ENCODE measurements at regions not wholly inside any gene's neighbourhood (a gene's known extent, or its start where the extent isn't known, plus 50 kb on each side); places are given as distances from the start of the nearest gene placed in this dataset.

DNA sequence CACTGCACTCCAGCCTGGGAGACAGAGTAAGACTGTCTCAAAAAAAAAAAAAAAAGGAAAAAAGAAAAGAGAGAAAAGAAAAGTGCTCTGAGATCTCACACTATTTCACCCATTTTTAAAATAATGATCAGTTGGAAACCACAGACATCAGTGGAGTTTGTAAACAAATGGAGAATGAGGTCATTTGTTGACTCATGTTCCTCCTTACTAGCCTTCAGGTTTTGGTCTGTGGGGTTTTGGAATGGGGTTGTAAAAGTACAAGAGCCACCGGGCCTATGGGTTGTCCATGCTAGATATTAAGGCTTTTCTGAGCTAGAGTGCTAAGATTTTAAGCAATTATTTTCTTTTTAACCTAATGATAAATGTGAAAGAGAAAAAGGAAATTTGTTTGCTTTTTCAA, 104.4 kb upstream of the PRL start:
- ChIA-PET CTCF (no interaction called here), POLR2A (ENCODE audit: low non-redundant PET) (interaction anchor here (0.5 kb wide), 1 partner anchor 54 kb away, joined by 5 read pairs; no protein-coding TSS in a partner anchor)
- H3K4me1 ChIP-seq (ENCODE audit: insufficient read depth, low read length, poor library complexity, severe bottlenecking): no peaks in the 10 kb centered on the region
- no peaks in the 10 kb centered on the region for H3K36me3 ChIP-seq (ENCODE audit: insufficient read depth, low read length, poor library complexity, severe bottlenecking)
- no peak overlapping the region for H3K4me3 ChIP-seq (ENCODE audit: low read depth, low read length, poor library complexity, severe bottlenecking)
- TF ChIP-seq EZH2 (IDR thresholded peaks at IDR 0.05; ENCODE audit: borderline replicate concordance, low read depth, low read length, poor library complexity, severe bottlenecking): no peak
- TF ChIP-seq, protein P1, sequence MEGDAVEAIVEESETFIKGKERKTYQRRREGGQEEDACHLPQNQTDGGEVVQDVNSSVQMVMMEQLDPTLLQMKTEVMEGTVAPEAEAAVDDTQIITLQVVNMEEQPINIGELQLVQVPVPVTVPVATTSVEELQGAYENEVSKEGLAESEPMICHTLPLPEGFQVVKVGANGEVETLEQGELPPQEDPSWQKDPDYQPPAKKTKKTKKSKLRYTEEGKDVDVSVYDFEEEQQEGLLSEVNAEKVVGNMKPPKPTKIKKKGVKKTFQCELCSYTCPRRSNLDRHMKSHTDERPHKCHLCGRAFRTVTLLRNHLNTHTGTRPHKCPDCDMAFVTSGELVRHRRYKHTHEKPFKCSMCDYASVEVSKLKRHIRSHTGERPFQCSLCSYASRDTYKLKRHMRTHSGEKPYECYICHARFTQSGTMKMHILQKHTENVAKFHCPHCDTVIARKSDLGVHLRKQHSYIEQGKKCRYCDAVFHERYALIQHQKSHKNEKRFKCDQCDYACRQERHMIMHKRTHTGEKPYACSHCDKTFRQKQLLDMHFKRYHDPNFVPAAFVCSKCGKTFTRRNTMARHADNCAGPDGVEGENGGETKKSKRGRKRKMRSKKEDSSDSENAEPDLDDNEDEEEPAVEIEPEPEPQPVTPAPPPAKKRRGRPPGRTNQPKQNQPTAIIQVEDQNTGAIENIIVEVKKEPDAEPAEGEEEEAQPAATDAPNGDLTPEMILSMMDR (conservative IDR thresholded peaks at IDR 0.05; ENCODE audit: low read depth, low read length): no peak
- no TSS peak for BruUV-seq (replicated peaks)
- DNase-seq (ENCODE audit: low spot score): no peak
- no peaks in the 10 kb centered on the region for H3K27me3 ChIP-seq (replicated peaks; ENCODE audit: insufficient read depth, low read depth, low read length, poor library complexity)
- H3K27ac ChIP-seq (ENCODE audit: low read depth, low read length, poor library complexity, severe bottlenecking): no peak overlapping the region
- intact Hi-C loops (cut with micrococcal nuclease; ENCODE audit: unreplicated experiment): no loop called here
- no peaks in the 10 kb centered on the region for H3K9me3 ChIP-seq (ENCODE audit: low read depth, low read length, poor library complexity, severe bottlenecking)

DNA sequence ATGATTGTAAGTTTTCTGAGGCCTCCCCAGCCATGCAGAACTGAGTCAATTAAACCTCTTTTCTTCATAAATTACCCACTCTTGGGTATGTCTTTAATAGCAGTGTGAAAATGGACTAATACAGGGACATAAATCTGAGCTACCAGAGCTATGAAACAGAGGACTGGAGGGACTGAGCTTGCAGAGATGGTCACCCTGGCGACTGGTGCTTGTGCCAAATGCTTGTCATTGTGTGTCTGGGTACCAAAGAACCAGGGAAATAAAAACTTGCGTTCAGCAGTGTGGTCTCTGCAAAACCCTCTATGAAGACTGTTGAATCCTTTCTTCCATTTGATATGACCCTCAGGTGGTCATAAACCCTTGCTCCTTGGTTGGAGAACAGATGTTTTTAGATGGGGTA, 105.1 kb upstream of the PRL start:
- CTCF ChIA-PET: no interaction called here
- intact Hi-C loops (cut with micrococcal nuclease; ENCODE audit: unreplicated experiment): no loop called here
- no TSS peak for BruUV-seq (replicated peaks)

DNA sequence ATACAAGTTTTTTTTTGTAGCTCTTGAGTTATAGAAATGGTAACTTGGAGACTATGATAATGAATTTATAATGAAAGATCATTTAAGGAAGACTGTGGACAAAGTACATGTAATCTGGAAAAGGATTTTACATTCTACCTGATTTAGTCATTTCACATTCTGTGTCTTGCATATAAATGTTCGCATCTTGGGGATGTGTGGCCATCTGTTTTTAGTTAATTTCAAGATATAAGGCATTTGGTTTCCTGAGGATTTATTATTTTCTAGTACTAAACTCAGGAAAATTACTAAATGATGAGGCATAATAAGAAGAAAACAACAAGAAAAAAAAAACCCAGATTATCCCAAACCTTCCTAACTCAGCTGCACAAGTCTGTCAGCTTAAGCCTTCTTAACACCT, 112.7 kb upstream of the PRL start:
- no TSS peak for BruUV-seq (replicated peaks)
- CTCF ChIA-PET: no interaction called here
- no peak overlapping the region for H3K27ac ChIP-seq (ENCODE audit: low read depth, low read length, poor library complexity, severe bottlenecking)
- intact Hi-C loops (cut with micrococcal nuclease; ENCODE audit: unreplicated experiment): no loop called here
- no peaks in the 10 kb centered on the region for H3K9me3 ChIP-seq (ENCODE audit: low read depth, low read length, poor library complexity, severe bottlenecking)
- POLR2A ChIA-PET (ENCODE audit: low non-redundant PET): interaction anchor here (0.6 kb wide), 1 partner anchor 38 kb away, joined by 3 read pairs; no protein-coding TSS in a partner anchor
- peaks cover 18% of the 10 kb centered on the region for H3K4me1 ChIP-seq (ENCODE audit: insufficient read depth, low read length, poor library complexity, severe bottlenecking)
- DNase-seq (ENCODE audit: low spot score): no peak
- no peak overlapping the region for H3K4me3 ChIP-seq (ENCODE audit: low read depth, low read length, poor library complexity, severe bottlenecking)
- TF ChIP-seq, protein P1 (conservative IDR thresholded peaks at IDR 0.05; ENCODE audit: low read depth, low read length): no peak
- no peak for TF ChIP-seq EZH2 (IDR thresholded peaks at IDR 0.05; ENCODE audit: borderline replicate concordance, low read depth, low read length, poor library complexity, severe bottlenecking)
- no peaks in the 10 kb centered on the region for H3K36me3 ChIP-seq (ENCODE audit: insufficient read depth, low read length, poor library complexity, severe bottlenecking)
- H3K27me3 ChIP-seq (replicated peaks; ENCODE audit: insufficient read depth, low read depth, low read length, poor library complexity): no peaks in the 10 kb centered on the region

More for the DNA sequence above, 105.1 kb upstream of the PRL start:
- POLR2A ChIA-PET (ENCODE audit: low non-redundant PET): interaction anchor here (0.5 kb wide), 1 partner anchor 53 kb away, joined by 5 read pairs; no protein-coding TSS in a partner anchor
- H3K27me3 ChIP-seq (replicated peaks; ENCODE audit: insufficient read depth, low read depth, low read length, poor library complexity): no peaks in the 10 kb centered on the region
- no peak for DNase-seq (ENCODE audit: low spot score)
- no peaks in the 10 kb centered on the region for H3K9me3 ChIP-seq (ENCODE audit: low read depth, low read length, poor library complexity, severe bottlenecking)
- no peak overlapping the region for H3K27ac ChIP-seq (ENCODE audit: low read depth, low read length, poor library complexity, severe bottlenecking)
- no peaks in the 10 kb centered on the region for H3K36me3 ChIP-seq (ENCODE audit: insufficient read depth, low read length, poor library complexity, severe bottlenecking)
- H3K4me1 ChIP-seq (ENCODE audit: insufficient read depth, low read length, poor library complexity, severe bottlenecking): no peaks in the 10 kb centered on the region
- no peak overlapping the region for H3K4me3 ChIP-seq (ENCODE audit: low read depth, low read length, poor library complexity, severe bottlenecking)
- no peak for TF ChIP-seq EZH2 (IDR thresholded peaks at IDR 0.05; ENCODE audit: borderline replicate concordance, low read depth, low read length, poor library complexity, severe bottlenecking)
- TF ChIP-seq, protein P1 (conservative IDR thresholded peaks at IDR 0.05; ENCODE audit: low read depth, low read length): no peak

Data from A673 (cell line).